ENCODE measurements at regions not wholly inside any gene's neighbourhood (a gene's known extent, or its start where the extent isn't known, plus 50 kb on each side); places are given as distances from the start of the nearest gene placed in this dataset.

GRCh38 chr13:58081301-58081820, 449.8 kb downstream of the PCDH17 start:
- Histone ChIP-seq H3K9me3 (no peaks in the 10 kb centered on the region), H3K4me3 (no peak overlapping the region), H3K4me1 (no peaks in the 10 kb centered on the region), H3K36me3 (no peaks in the 10 kb centered on the region), H3K27ac (no peak overlapping the region), H3K27me3 (no peaks in the 10 kb centered on the region)
- TF ChIP-seq EP300 (IDR thresholded peaks at IDR 0.05) (no peak), CTCF (IDR thresholded peaks at IDR 0.05) (no peak), POLR2A (IDR thresholded peaks at IDR 0.05) (no peak)
- no peak for DNase-seq (ENCODE audit: low spot score in 2 of 2)
- WGBS, 2 donors = 81 to 85% methylated on average over 3 of the region's 3 CpGs

GRCh38 chr13:58083064-58083463, 451.5 kb downstream of the PCDH17 start:
- WGBS, 2 donors = 49 to 57% methylated on average over 4 of the region's 4 CpGs
- Histone ChIP-seq H3K4me3 (no peak overlapping the region), H3K27ac (no peak overlapping the region), H3K4me1 (no peaks in the 10 kb centered on the region), H3K36me3 (no peaks in the 10 kb centered on the region), H3K9me3 (no peaks in the 10 kb centered on the region), H3K27me3 (no peaks in the 10 kb centered on the region)
- TF ChIP-seq EP300 (IDR thresholded peaks at IDR 0.05) = no peak
- no peak for DNase-seq (ENCODE audit: low spot score in 2 of 2)

GRCh38 chr13:58085274-58085673, 453.7 kb downstream of the PCDH17 start:
- WGBS, 2 donors = 72 to 77% methylated on average over 2 of the region's 2 CpGs

GRCh38 chr13:58085819-58086218, 454.3 kb downstream of the PCDH17 start:
- no peaks in the 10 kb centered on the region for H3K4me1 ChIP-seq
- H3K9me3 ChIP-seq = no peaks in the 10 kb centered on the region
- no peaks in the 10 kb centered on the region for H3K27me3 ChIP-seq
- WGBS, 2 donors = 78 to 87% methylated on average over 3 of the region's 3 CpGs
- H3K36me3 ChIP-seq = no peaks in the 10 kb centered on the region
- no peak for DNase-seq (ENCODE audit: low spot score in 2 of 2)
- no peak overlapping the region for H3K4me3 ChIP-seq
- TF ChIP-seq POLR2A (IDR thresholded peaks at IDR 0.05) (no peak), EP300 (IDR thresholded peaks at IDR 0.05) (no peak), CTCF (IDR thresholded peaks at IDR 0.05) (no peak)
- no peak overlapping the region for H3K27ac ChIP-seq

More at GRCh38 chr13:58085274-58085673, 453.7 kb downstream of the PCDH17 start:
- H3K36me3 ChIP-seq = no peaks in the 10 kb centered on the region
- TF ChIP-seq POLR2A (IDR thresholded peaks at IDR 0.05) (no peak), EP300 (IDR thresholded peaks at IDR 0.05) (no peak), CTCF (IDR thresholded peaks at IDR 0.05) (no peak)
- H3K27ac ChIP-seq = no peak overlapping the region
- no peaks in the 10 kb centered on the region for H3K4me1 ChIP-seq
- H3K27me3 ChIP-seq = no peaks in the 10 kb centered on the region
- no peak overlapping the region for H3K4me3 ChIP-seq
- no peaks in the 10 kb centered on the region for H3K9me3 ChIP-seq
- DNase-seq (ENCODE audit: low spot score in 2 of 2) = no peak

GRCh38 chr13:58087566-58087965, 456.0 kb downstream of the PCDH17 start:
- no peak overlapping the region for H3K27ac ChIP-seq
- H3K36me3 ChIP-seq = no peaks in the 10 kb centered on the region
- no peaks in the 10 kb centered on the region for H3K27me3 ChIP-seq
- TF ChIP-seq CTCF (IDR thresholded peaks at IDR 0.05) (no peak), POLR2A (IDR thresholded peaks at IDR 0.05) (no peak), EP300 (IDR thresholded peaks at IDR 0.05) (no peak)
- H3K4me1 ChIP-seq = no peaks in the 10 kb centered on the region
- DNase-seq (ENCODE audit: low spot score in 2 of 2) = no peak
- H3K9me3 ChIP-seq = no peaks in the 10 kb centered on the region
- H3K4me3 ChIP-seq = no peak overlapping the region

GRCh38 chr13:58093394-58093793, 461.9 kb downstream of the PCDH17 start:
- H3K9me3 ChIP-seq = no peaks in the 10 kb centered on the region
- no peak overlapping the region for H3K27ac ChIP-seq
- no peaks in the 10 kb centered on the region for H3K36me3 ChIP-seq
- no peaks in the 10 kb centered on the region for H3K4me1 ChIP-seq
- no peaks in the 10 kb centered on the region for H3K27me3 ChIP-seq
- no peak for DNase-seq (ENCODE audit: low spot score in 2 of 2)
- no peak overlapping the region for H3K4me3 ChIP-seq
- no peak for TF ChIP-seq EP300 (IDR thresholded peaks at IDR 0.05)
- TF ChIP-seq CTCF (IDR thresholded peaks at IDR 0.05) = no peak
- no peak for TF ChIP-seq POLR2A (IDR thresholded peaks at IDR 0.05)

Data from tibial nerve (tissue), 4 donors.